ENCODE measurements at regions not wholly inside any gene's neighbourhood (a gene's known extent, or its start where the extent isn't known, plus 50 kb on each side); places are given as distances from the start of the nearest gene placed in this dataset.

- no peak overlapping the region for H3K4me2 ChIP-seq (ENCODE audit: low read depth, low read length, poor library complexity, severe bottlenecking)
- H3K4me1 ChIP-seq (ENCODE audit: low read length), result no peaks in the 10 kb centered on the region
- H3K9me3 ChIP-seq (ENCODE audit: low read length), result no peaks in the 10 kb centered on the region
- no peak for DNase-seq
- H3K4me3 ChIP-seq (ENCODE audit: low read length), result no peak overlapping the region
- H3K27ac ChIP-seq (ENCODE audit: low read length), result no peak overlapping the region
- no peaks in the 10 kb centered on the region for H3K27me3 ChIP-seq (ENCODE audit: low read length)
- no peaks in the 10 kb centered on the region for H3K9me2 ChIP-seq (replicated peaks; ENCODE audit: insufficient read depth, low read length)
- no peaks in the 10 kb centered on the region for H3K79me2 ChIP-seq (ENCODE audit: low read length)
- no peak overlapping the region for H2AFZ ChIP-seq (ENCODE audit: low read length)
- no peaks in the 10 kb centered on the region for H4K20me1 ChIP-seq (ENCODE audit: insufficient read depth, low read depth, low read length)
- no peak overlapping the region for H3K9ac ChIP-seq (ENCODE audit: low read length)
- no peaks in the 10 kb centered on the region for H3K36me3 ChIP-seq (ENCODE audit: insufficient read depth, low read length)
Measured at GRCh38 chr17:54835015-54835414, 65.6 kb upstream of the TOM1L1 start.

GRCh38 chr17:54836723-54837462 lies 63.8 kb upstream of the TOM1L1 start:
- no peak overlapping the region for H3K27ac ChIP-seq (ENCODE audit: low read length)
- no peak overlapping the region for H3K4me2 ChIP-seq (ENCODE audit: low read depth, low read length, poor library complexity, severe bottlenecking)
- no peak for DNase-seq
- H3K27me3 ChIP-seq (ENCODE audit: low read length), result no peaks in the 10 kb centered on the region
- no peak overlapping the region for H3K4me3 ChIP-seq (ENCODE audit: low read length)
- H3K9me3 ChIP-seq (ENCODE audit: low read length), result no peaks in the 10 kb centered on the region
- no peak overlapping the region for H2AFZ ChIP-seq (ENCODE audit: low read length)
- no peak overlapping the region for H3K9ac ChIP-seq (ENCODE audit: low read length)
- no peaks in the 10 kb centered on the region for H3K79me2 ChIP-seq (ENCODE audit: low read length)
- no peaks in the 10 kb centered on the region for H3K9me2 ChIP-seq (replicated peaks; ENCODE audit: insufficient read depth, low read length)
- H4K20me1 ChIP-seq (ENCODE audit: insufficient read depth, low read depth, low read length), result no peaks in the 10 kb centered on the region
- H3K36me3 ChIP-seq (ENCODE audit: insufficient read depth, low read length), result no peaks in the 10 kb centered on the region
- H3K4me1 ChIP-seq (ENCODE audit: low read length), result no peaks in the 10 kb centered on the region

GRCh38 chr17:54838651-54839421 lies 61.8 kb upstream of the TOM1L1 start:
- no peak overlapping the region for H3K4me3 ChIP-seq (ENCODE audit: low read length)
- no peak overlapping the region for H3K27ac ChIP-seq (ENCODE audit: low read length)
- H3K36me3 ChIP-seq (ENCODE audit: insufficient read depth, low read length), result no peaks in the 10 kb centered on the region
- DNase-seq, result no peak
- no peaks in the 10 kb centered on the region for H3K27me3 ChIP-seq (ENCODE audit: low read length)
- H3K9me3 ChIP-seq (ENCODE audit: low read length), result no peaks in the 10 kb centered on the region
- H3K9me2 ChIP-seq (replicated peaks; ENCODE audit: insufficient read depth, low read length), result no peaks in the 10 kb centered on the region
- no peak overlapping the region for H3K9ac ChIP-seq (ENCODE audit: low read length)
- H3K4me2 ChIP-seq (ENCODE audit: low read depth, low read length, poor library complexity, severe bottlenecking), result no peak overlapping the region
- H3K4me1 ChIP-seq (ENCODE audit: low read length), result no peaks in the 10 kb centered on the region
- no peaks in the 10 kb centered on the region for H4K20me1 ChIP-seq (ENCODE audit: insufficient read depth, low read depth, low read length)
- no peaks in the 10 kb centered on the region for H3K79me2 ChIP-seq (ENCODE audit: low read length)
- H2AFZ ChIP-seq (ENCODE audit: low read length), result no peak overlapping the region

- Histone ChIP-seq H3K27ac (ENCODE audit: low read length) (no peak overlapping the region), H3K4me3 (ENCODE audit: low read length) (no peak overlapping the region), H3K4me1 (ENCODE audit: low read length) (no peaks in the 10 kb centered on the region), H3K27me3 (ENCODE audit: low read length) (no peaks in the 10 kb centered on the region), H3K79me2 (ENCODE audit: low read length) (no peaks in the 10 kb centered on the region), H3K36me3 (ENCODE audit: insufficient read depth, low read length) (no peaks in the 10 kb centered on the region), H2AFZ (ENCODE audit: low read length) (no peak overlapping the region), H3K9me3 (ENCODE audit: low read length) (no peaks in the 10 kb centered on the region), H3K4me2 (ENCODE audit: low read depth, low read length, poor library complexity, severe bottlenecking) (no peak overlapping the region), H4K20me1 (ENCODE audit: insufficient read depth, low read depth, low read length) (no peaks in the 10 kb centered on the region), H3K9me2 (replicated peaks; ENCODE audit: insufficient read depth, low read length) (no peaks in the 10 kb centered on the region), H3K9ac (ENCODE audit: low read length) (no peak overlapping the region)
- DNase-seq, result no peak
Measured at GRCh38 chr17:54839447-54839846, 61.2 kb upstream of the TOM1L1 start.

GRCh38 chr17:54840885-54841591 lies 59.6 kb upstream of the TOM1L1 start:
- H3K4me1 ChIP-seq (ENCODE audit: low read length), result no peaks in the 10 kb centered on the region
- H3K36me3 ChIP-seq (ENCODE audit: insufficient read depth, low read length), result no peaks in the 10 kb centered on the region
- H3K4me2 ChIP-seq (ENCODE audit: low read depth, low read length, poor library complexity, severe bottlenecking), result no peak overlapping the region
- H2AFZ ChIP-seq (ENCODE audit: low read length), result no peak overlapping the region
- no peak overlapping the region for H3K9ac ChIP-seq (ENCODE audit: low read length)
- no peaks in the 10 kb centered on the region for H4K20me1 ChIP-seq (ENCODE audit: insufficient read depth, low read depth, low read length)
- H3K27ac ChIP-seq (ENCODE audit: low read length), result no peak overlapping the region
- no peaks in the 10 kb centered on the region for H3K9me2 ChIP-seq (replicated peaks; ENCODE audit: insufficient read depth, low read length)
- H3K9me3 ChIP-seq (ENCODE audit: low read length), result no peaks in the 10 kb centered on the region
- no peak for DNase-seq
- no peaks in the 10 kb centered on the region for H3K27me3 ChIP-seq (ENCODE audit: low read length)
- H3K79me2 ChIP-seq (ENCODE audit: low read length), result no peaks in the 10 kb centered on the region
- no peak overlapping the region for H3K4me3 ChIP-seq (ENCODE audit: low read length)

GRCh38 chr17:54841656-54842055 lies 59.0 kb upstream of the TOM1L1 start:
- no peak for DNase-seq
- H3K4me3 ChIP-seq (ENCODE audit: low read length), result no peak overlapping the region
- H3K9ac ChIP-seq (ENCODE audit: low read length), result no peak overlapping the region
- H3K9me2 ChIP-seq (replicated peaks; ENCODE audit: insufficient read depth, low read length), result no peaks in the 10 kb centered on the region
- no peak overlapping the region for H3K27ac ChIP-seq (ENCODE audit: low read length)
- H2AFZ ChIP-seq (ENCODE audit: low read length), result no peak overlapping the region
- no peaks in the 10 kb centered on the region for H3K36me3 ChIP-seq (ENCODE audit: insufficient read depth, low read length)
- no peaks in the 10 kb centered on the region for H3K79me2 ChIP-seq (ENCODE audit: low read length)
- no peaks in the 10 kb centered on the region for H3K27me3 ChIP-seq (ENCODE audit: low read length)
- H3K9me3 ChIP-seq (ENCODE audit: low read length), result no peaks in the 10 kb centered on the region
- H4K20me1 ChIP-seq (ENCODE audit: insufficient read depth, low read depth, low read length), result no peaks in the 10 kb centered on the region
- no peak overlapping the region for H3K4me2 ChIP-seq (ENCODE audit: low read depth, low read length, poor library complexity, severe bottlenecking)
- H3K4me1 ChIP-seq (ENCODE audit: low read length), result no peaks in the 10 kb centered on the region

GRCh38 chr17:54844233-54844632 lies 56.4 kb upstream of the TOM1L1 start:
- H3K27ac ChIP-seq (ENCODE audit: low read length), result no peak overlapping the region
- no peaks in the 10 kb centered on the region for H3K27me3 ChIP-seq (ENCODE audit: low read length)
- H3K4me2 ChIP-seq (ENCODE audit: low read depth, low read length, poor library complexity, severe bottlenecking), result no peak overlapping the region
- no peaks in the 10 kb centered on the region for H3K79me2 ChIP-seq (ENCODE audit: low read length)
- no peaks in the 10 kb centered on the region for H3K4me1 ChIP-seq (ENCODE audit: low read length)
- no peaks in the 10 kb centered on the region for H4K20me1 ChIP-seq (ENCODE audit: insufficient read depth, low read depth, low read length)
- H3K4me3 ChIP-seq (ENCODE audit: low read length), result no peak overlapping the region
- H3K9me2 ChIP-seq (replicated peaks; ENCODE audit: insufficient read depth, low read length), result no peaks in the 10 kb centered on the region
- H3K9me3 ChIP-seq (ENCODE audit: low read length), result no peaks in the 10 kb centered on the region
- no peak overlapping the region for H3K9ac ChIP-seq (ENCODE audit: low read length)
- no peak overlapping the region for H2AFZ ChIP-seq (ENCODE audit: low read length)
- H3K36me3 ChIP-seq (ENCODE audit: insufficient read depth, low read length), result no peaks in the 10 kb centered on the region
- DNase-seq, result no peak

- H3K4me1 ChIP-seq (ENCODE audit: low read length), result peaks cover 4% of the 10 kb centered on the region
- no peaks in the 10 kb centered on the region for H3K9me3 ChIP-seq (ENCODE audit: low read length)
- no peak for DNase-seq
- H3K27me3 ChIP-seq (ENCODE audit: low read length), result no peaks in the 10 kb centered on the region
- H2AFZ ChIP-seq (ENCODE audit: low read length), result no peak overlapping the region
- H3K4me2 ChIP-seq (ENCODE audit: low read depth, low read length, poor library complexity, severe bottlenecking), result no peak overlapping the region
- H3K9me2 ChIP-seq (replicated peaks; ENCODE audit: insufficient read depth, low read length), result no peaks in the 10 kb centered on the region
- H3K79me2 ChIP-seq (ENCODE audit: low read length), result no peaks in the 10 kb centered on the region
- no peak overlapping the region for H3K9ac ChIP-seq (ENCODE audit: low read length)
- H4K20me1 ChIP-seq (ENCODE audit: insufficient read depth, low read depth, low read length), result no peaks in the 10 kb centered on the region
- H3K4me3 ChIP-seq (ENCODE audit: low read length), result no peak overlapping the region
- H3K27ac ChIP-seq (ENCODE audit: low read length), result no peak overlapping the region
- no peaks in the 10 kb centered on the region for H3K36me3 ChIP-seq (ENCODE audit: insufficient read depth, low read length)
Measured at GRCh38 chr17:54848368-54848987, 52.2 kb upstream of the TOM1L1 start.
